A673 (cell line): ENCODE measurements at regions not wholly inside any gene's neighbourhood (a gene's known extent, or its start where the extent isn't known, plus 50 kb on each side); places are given as distances from the start of the nearest gene placed in this dataset.

Experiments used
- BruUV-seq: library from RNA; stranded (reverse); fragments of 400-500 nt; replicated peaks from 2 replicates; lab custom pipeline; 2021; lab: Mats Ljungman, UMichigan
- CTCF ChIA-PET: fragments of 300-600 bp; sonication (Branson Sonifier 250); formaldehyde crosslinking; loops from one replicate; lab custom pipeline; 2022; ENCODE audit warnings: antibody characterized with exemption; lab: Charles Lee
- POLR2A ChIA-PET: fragments of 300-600 bp; sonication (Branson Sonifier 250); formaldehyde crosslinking; loops from one replicate; lab custom pipeline; 2022; ENCODE audit warnings: antibody characterized with exemption; ENCODE audit not compliant: low non-redundant PET; lab: Charles Lee
- DNase-seq: peaks from one replicate; pipeline ENCODE4 v3.0.0-alpha.2; 2015; ENCODE audit warnings: low spot score
- H3K27ac ChIP-seq: fragments of 200-600 bp; sonication (generic); 2 replicates; pipeline ENCODE4 v1.5.1; 2016; ENCODE audit warnings: mixed run types, low read depth, mild to moderate bottlenecking, mixed read lengths, antibody characterized with exemption, low read length; ENCODE audit not compliant: poor library complexity, severe bottlenecking
- H3K27me3 ChIP-seq: fragments of 200-600 bp; sonication (generic); replicated peaks from 2 replicates; pipeline ENCODE4 v1.6.1; 2017; ENCODE audit warnings: mixed run types, low read depth, mild to moderate bottlenecking, mixed read lengths, antibody characterized with exemption, low read length; ENCODE audit not compliant: insufficient read depth, poor library complexity
- H3K36me3 ChIP-seq: fragments of 200-600 bp; sonication (generic); 2 replicates; pipeline ENCODE4 v1.6.1; 2016; ENCODE audit warnings: mixed run types, mild to moderate bottlenecking, mixed read lengths, antibody characterized with exemption, low read length; ENCODE audit not compliant: insufficient read depth, poor library complexity, severe bottlenecking
- H3K4me1 ChIP-seq: fragments of 200-600 bp; sonication (generic); 2 replicates; pipeline ENCODE4 v1.6.1; 2017; ENCODE audit warnings: mixed run types, mild to moderate bottlenecking, mixed read lengths, antibody characterized with exemption, low read length; ENCODE audit not compliant: insufficient read depth, poor library complexity, severe bottlenecking
- H3K4me3 ChIP-seq: fragments of 200-600 bp; sonication (generic); 2 replicates; pipeline ENCODE4 v1.5.1; 2016; ENCODE audit warnings: low read depth, mixed run types, mild to moderate bottlenecking, mixed read lengths, low read length; ENCODE audit not compliant: poor library complexity, severe bottlenecking
- H3K9me3 ChIP-seq: fragments of 200-600 bp; sonication (generic); 2 replicates; pipeline ENCODE4 v1.6.1; 2016; ENCODE audit warnings: mixed run types, low read depth, mild to moderate bottlenecking, mixed read lengths, antibody characterized with exemption, low read length; ENCODE audit not compliant: poor library complexity, severe bottlenecking
- EZH2 ChIP-seq: fragments of 200-600 bp; sonication (generic); IDR thresholded peaks from 2 replicates; pipeline ENCODE4 v1.6.1; 2017; ENCODE audit warnings: borderline replicate concordance, low read depth, mild to moderate bottlenecking, mixed read lengths, antibody characterized with exemption, low read length; ENCODE audit not compliant: poor library complexity, severe bottlenecking
- intact Hi-C: fragments of 100-400 bp; cut with micrococcal nuclease; formaldehyde crosslinking; loops from one replicate; pipeline ENCODE4 v1.10.0; 2022; ENCODE audit not compliant: unreplicated experiment
- TF ChIP-seq, protein P1 (sequence below): fragments of 300-800, 200-600 bp; sonication (generic); conservative IDR thresholded peaks from 2 replicates; pipeline ENCODE4 v1.5.1; 2017; ENCODE audit warnings: low read depth, mild to moderate bottlenecking, antibody characterized with exemption, low read length, moderate library complexity, mixed read lengths

DNA sequence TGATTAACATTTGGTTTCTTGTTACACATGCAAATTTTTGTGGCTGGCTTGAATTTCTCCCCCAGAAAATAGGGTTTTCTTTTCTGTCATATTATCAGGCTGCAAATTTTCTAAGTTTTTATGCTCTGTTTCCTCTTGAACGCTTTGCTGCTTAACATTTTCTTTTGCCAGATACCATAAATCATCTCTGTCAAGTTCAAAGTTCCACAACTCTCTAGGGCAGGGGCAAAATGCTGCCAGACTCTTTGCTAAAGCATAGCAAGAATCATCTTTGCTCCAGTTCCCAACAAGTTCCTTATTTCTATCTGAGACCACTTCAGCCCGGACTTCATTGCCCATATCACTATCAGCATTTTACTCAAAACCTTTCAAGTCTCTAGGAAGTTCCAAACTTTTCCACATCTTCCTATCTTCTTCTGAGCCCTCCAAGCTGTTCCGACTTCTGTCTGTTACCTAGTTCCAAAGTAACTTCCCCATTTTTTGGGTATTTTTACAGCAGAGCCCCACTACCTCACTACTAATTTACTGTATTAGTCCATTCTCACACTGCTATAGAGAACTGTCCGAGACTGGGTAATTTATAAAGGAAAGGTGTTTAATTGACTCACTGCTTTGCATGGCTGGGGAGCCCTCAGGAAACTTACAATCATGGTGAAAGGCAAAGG is 486.9 kb upstream of the NCAM2 start:
- POLR2A ChIA-PET, result no interaction called here
- Histone ChIP-seq H3K9me3 (peaks cover 4% of the 10 kb centered on the region), H3K27me3 (no peaks in the 10 kb centered on the region), H3K36me3 (no peaks in the 10 kb centered on the region), H3K4me1 (no peaks in the 10 kb centered on the region), H3K27ac (no peak overlapping the region), H3K4me3 (no peak overlapping the region)
- TF ChIP-seq, protein P1, sequence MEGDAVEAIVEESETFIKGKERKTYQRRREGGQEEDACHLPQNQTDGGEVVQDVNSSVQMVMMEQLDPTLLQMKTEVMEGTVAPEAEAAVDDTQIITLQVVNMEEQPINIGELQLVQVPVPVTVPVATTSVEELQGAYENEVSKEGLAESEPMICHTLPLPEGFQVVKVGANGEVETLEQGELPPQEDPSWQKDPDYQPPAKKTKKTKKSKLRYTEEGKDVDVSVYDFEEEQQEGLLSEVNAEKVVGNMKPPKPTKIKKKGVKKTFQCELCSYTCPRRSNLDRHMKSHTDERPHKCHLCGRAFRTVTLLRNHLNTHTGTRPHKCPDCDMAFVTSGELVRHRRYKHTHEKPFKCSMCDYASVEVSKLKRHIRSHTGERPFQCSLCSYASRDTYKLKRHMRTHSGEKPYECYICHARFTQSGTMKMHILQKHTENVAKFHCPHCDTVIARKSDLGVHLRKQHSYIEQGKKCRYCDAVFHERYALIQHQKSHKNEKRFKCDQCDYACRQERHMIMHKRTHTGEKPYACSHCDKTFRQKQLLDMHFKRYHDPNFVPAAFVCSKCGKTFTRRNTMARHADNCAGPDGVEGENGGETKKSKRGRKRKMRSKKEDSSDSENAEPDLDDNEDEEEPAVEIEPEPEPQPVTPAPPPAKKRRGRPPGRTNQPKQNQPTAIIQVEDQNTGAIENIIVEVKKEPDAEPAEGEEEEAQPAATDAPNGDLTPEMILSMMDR, result no peak
- TF ChIP-seq EZH2, result no peak
- intact Hi-C loops, result no loop called here
- BruUV-seq, result no TSS peak
- CTCF ChIA-PET, result no interaction called here
- DNase-seq, result no peak

DNA sequence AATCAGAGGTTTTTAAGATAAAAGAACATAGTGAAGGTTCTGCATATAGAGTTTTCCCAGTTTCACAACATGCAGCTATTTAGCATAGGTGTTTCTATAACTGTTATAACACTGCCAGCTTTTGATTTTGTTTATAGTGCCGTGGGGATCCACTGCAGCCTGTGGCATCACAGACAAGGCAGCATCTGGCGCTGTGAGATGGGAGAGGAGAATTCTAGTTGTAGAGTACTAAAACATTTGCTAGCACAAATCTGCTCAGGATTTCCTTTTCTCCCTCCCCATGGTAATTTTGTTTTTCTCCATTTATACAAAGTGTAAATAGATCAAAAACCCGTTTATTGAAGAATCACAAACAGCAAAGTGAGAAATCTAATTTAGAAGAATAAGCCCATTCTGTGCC is 482.8 kb upstream of the NCAM2 start:
- CTCF ChIA-PET, result no interaction called here
- BruUV-seq, result no TSS peak

DNA sequence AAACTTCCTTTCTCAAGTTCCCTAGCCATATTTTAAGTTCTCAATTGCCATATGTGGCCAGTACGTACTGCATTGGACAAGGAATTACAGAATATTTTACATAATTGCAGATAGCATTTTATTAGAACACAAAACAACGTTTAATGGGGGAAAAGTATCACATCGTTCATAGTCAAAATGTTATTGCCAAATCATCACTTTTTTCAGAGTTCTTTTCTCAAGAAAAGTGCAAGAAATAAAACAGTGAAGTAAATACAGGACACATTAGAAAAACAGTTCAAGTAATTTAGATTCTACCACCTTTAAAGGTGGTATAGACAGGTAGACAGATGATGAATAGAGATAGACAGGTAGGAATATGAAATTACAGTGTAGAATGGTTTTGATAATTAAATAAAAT is 479.1 kb upstream of the NCAM2 start:
- intact Hi-C loops, result no loop called here

More for the DNA sequence above, 482.8 kb upstream of the NCAM2 start:
- no peak overlapping the region for H3K4me3 ChIP-seq
- H3K27me3 ChIP-seq, result no peaks in the 10 kb centered on the region
- TF ChIP-seq, protein P1, result no peak
- TF ChIP-seq EZH2, result no peak
- peaks cover 4% of the 10 kb centered on the region for H3K9me3 ChIP-seq
- no peak overlapping the region for H3K27ac ChIP-seq
- H3K36me3 ChIP-seq, result no peaks in the 10 kb centered on the region
- POLR2A ChIA-PET, result no interaction called here
- DNase-seq, result no peak
- intact Hi-C loops, result no loop called here
- no peaks in the 10 kb centered on the region for H3K4me1 ChIP-seq

More for the DNA sequence above, 479.1 kb upstream of the NCAM2 start:
- Histone ChIP-seq H3K27me3 (no peaks in the 10 kb centered on the region), H3K4me1 (no peaks in the 10 kb centered on the region), H3K9me3 (no peaks in the 10 kb centered on the region), H3K36me3 (no peaks in the 10 kb centered on the region), H3K27ac (no peak overlapping the region), H3K4me3 (no peak overlapping the region)
- ChIA-PET CTCF (no interaction called here), POLR2A (no interaction called here)
- no TSS peak for BruUV-seq
- DNase-seq, result no peak
- TF ChIP-seq, protein P1, result no peak
